ENCODE measurements at regions not wholly inside any gene's neighbourhood (a gene's known extent, or its start where the extent isn't known, plus 50 kb on each side); places are given as distances from the start of the nearest gene placed in this dataset.

DNA sequence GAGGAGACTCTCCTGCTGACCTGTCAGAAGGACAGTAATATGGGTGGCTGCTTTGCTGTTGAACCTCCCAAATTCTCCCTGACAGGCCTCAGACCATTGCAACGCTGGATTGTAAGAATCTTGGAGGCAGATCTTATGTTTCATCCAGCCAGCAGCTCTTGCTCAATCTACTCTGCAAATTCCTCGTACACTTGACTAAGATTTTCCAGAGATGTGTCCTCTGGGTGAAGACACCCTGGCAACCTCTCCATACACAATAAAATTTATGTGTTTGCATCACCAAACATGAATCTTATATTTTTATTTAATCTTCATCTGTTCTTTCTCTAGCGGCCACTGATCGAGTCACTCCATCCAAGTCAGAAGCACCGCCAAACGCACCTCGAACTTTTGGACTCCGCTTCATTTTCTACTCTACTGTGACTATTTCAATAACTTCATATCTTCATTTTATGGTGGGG is 623.1 kb downstream of the ACTR3B start:
- H3K27ac Mint-ChIP-seq (ENCODE audit: low read depth, unreplicated experiment), result no peak overlapping the region
- H3K27me3 Mint-ChIP-seq (ENCODE audit: insufficient read depth, unreplicated experiment), result no peaks in the 10 kb centered on the region
- POLR2A ChIA-PET, result no interaction called here
- CTCF ChIA-PET, result no interaction called here
- intact Hi-C loops (cut with micrococcal nuclease), result no loop called here
- H3K4me3 Mint-ChIP-seq (ENCODE audit: unreplicated experiment), result no peak overlapping the region
- peaks cover 5% of the 10 kb centered on the region for H3K4me1 Mint-ChIP-seq (ENCODE audit: insufficient read depth, unreplicated experiment)
- H3K9me3 Mint-ChIP-seq (ENCODE audit: unreplicated experiment), result peaks cover 20% of the 10 kb centered on the region
- TF ChIP-seq, protein P1, sequence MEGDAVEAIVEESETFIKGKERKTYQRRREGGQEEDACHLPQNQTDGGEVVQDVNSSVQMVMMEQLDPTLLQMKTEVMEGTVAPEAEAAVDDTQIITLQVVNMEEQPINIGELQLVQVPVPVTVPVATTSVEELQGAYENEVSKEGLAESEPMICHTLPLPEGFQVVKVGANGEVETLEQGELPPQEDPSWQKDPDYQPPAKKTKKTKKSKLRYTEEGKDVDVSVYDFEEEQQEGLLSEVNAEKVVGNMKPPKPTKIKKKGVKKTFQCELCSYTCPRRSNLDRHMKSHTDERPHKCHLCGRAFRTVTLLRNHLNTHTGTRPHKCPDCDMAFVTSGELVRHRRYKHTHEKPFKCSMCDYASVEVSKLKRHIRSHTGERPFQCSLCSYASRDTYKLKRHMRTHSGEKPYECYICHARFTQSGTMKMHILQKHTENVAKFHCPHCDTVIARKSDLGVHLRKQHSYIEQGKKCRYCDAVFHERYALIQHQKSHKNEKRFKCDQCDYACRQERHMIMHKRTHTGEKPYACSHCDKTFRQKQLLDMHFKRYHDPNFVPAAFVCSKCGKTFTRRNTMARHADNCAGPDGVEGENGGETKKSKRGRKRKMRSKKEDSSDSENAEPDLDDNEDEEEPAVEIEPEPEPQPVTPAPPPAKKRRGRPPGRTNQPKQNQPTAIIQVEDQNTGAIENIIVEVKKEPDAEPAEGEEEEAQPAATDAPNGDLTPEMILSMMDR (IDR thresholded peaks at IDR 0.05; ENCODE audit: unreplicated experiment), result no peak
- no peak for DNase-seq (ENCODE audit: unreplicated experiment)
- BruUV-seq (replicated peaks), result no TSS peak
- H3K36me3 Mint-ChIP-seq (ENCODE audit: insufficient read depth, unreplicated experiment), result no peaks in the 10 kb centered on the region

DNA sequence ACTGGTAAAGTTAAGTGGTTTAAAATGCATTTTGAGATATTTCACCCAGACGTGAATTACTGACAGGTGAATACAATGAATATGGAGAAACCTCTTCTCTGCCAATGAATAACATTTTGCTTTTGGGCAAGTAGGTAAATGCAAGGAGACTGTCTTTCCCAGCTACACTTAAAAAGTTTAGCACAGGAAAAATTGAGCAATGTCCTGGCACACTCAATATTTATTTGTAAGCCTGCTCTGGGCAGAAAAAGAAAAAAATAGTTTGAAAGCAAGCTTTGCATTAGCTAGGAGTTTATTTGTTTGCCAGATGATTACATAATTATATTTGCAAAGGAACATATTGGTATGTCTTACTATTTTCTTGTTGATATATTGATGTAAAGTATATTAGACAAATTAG is 624.2 kb downstream of the ACTR3B start:
- H3K4me3 Mint-ChIP-seq (ENCODE audit: unreplicated experiment), result no peak overlapping the region
- no peaks in the 10 kb centered on the region for H3K36me3 Mint-ChIP-seq (ENCODE audit: insufficient read depth, unreplicated experiment)
- TF ChIP-seq, protein P1 (IDR thresholded peaks at IDR 0.05; ENCODE audit: unreplicated experiment), result no peak
- peaks cover 27% of the 10 kb centered on the region for H3K9me3 Mint-ChIP-seq (ENCODE audit: unreplicated experiment)
- BruUV-seq (replicated peaks), result no TSS peak
- H3K27ac Mint-ChIP-seq (ENCODE audit: low read depth, unreplicated experiment), result no peak overlapping the region
- CTCF ChIA-PET, result no interaction called here
- intact Hi-C loops (cut with micrococcal nuclease), result no loop called here
- no peak for DNase-seq (ENCODE audit: unreplicated experiment)
- peaks cover 5% of the 10 kb centered on the region for H3K4me1 Mint-ChIP-seq (ENCODE audit: insufficient read depth, unreplicated experiment)
- H3K27me3 Mint-ChIP-seq (ENCODE audit: insufficient read depth, unreplicated experiment), result no peaks in the 10 kb centered on the region
- POLR2A ChIA-PET, result no interaction called here

DNA sequence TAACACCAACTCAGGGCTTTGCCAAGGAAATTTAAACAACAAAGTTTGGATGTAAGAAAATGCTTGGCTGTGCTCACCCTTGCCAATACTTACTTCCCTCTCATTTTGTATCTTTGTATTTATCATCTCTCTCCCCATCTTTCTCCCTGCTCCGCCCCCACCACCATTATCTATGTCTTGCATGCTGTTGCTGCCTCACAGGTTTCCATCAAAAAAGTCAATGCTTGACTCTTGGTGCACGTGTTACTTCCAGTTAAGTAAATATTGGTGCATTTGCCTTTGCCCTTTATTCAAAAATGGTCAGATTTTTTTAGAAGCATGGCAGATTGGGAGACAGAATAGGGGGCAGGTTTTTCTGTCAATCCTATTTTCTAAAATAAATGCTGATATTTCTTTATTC is 626.0 kb downstream of the ACTR3B start:
- POLR2A ChIA-PET, result no interaction called here
- intact Hi-C loops (cut with micrococcal nuclease), result no loop called here
- no peaks in the 10 kb centered on the region for H3K36me3 Mint-ChIP-seq (ENCODE audit: insufficient read depth, unreplicated experiment)
- CTCF ChIA-PET, result interaction anchor here (0.8 kb wide), 1 partner anchor 294 kb away, joined by 3 read pairs; no protein-coding TSS in a partner anchor
- DNase-seq (ENCODE audit: unreplicated experiment), result no peak
- BruUV-seq (replicated peaks), result no TSS peak
- H3K4me3 Mint-ChIP-seq (ENCODE audit: unreplicated experiment), result no peak overlapping the region
- peaks cover 5% of the 10 kb centered on the region for H3K4me1 Mint-ChIP-seq (ENCODE audit: insufficient read depth, unreplicated experiment)
- H3K27me3 Mint-ChIP-seq (ENCODE audit: insufficient read depth, unreplicated experiment), result no peaks in the 10 kb centered on the region
- no peak overlapping the region for H3K27ac Mint-ChIP-seq (ENCODE audit: low read depth, unreplicated experiment)
- TF ChIP-seq, protein P1 (IDR thresholded peaks at IDR 0.05; ENCODE audit: unreplicated experiment), result no peak
- H3K9me3 Mint-ChIP-seq (ENCODE audit: unreplicated experiment), result peaks cover 33% of the 10 kb centered on the region

DNA sequence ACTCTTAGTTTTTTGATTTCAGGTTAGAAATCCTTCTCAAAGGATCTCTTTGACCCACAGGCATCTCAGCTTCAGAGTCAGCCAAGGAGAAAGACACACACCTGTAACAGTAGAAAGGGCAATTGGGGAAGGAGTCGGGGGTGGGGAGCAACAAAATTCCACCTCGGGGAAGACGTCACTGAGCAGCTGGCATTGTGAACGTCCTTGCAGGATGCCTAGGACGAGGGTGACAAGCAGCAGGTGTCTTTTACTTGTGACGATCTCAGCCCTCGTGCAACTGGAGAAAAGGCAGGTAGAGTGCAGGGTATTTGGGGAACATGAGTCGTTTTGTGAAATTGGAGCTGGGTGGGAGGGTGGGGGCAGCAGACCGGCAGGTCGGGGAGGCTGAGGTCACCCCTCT is 627.0 kb downstream of the ACTR3B start:
- peaks cover 3% of the 10 kb centered on the region for H3K4me1 Mint-ChIP-seq (ENCODE audit: insufficient read depth, unreplicated experiment)
- BruUV-seq (replicated peaks), result no TSS peak
- no peaks in the 10 kb centered on the region for H3K27me3 Mint-ChIP-seq (ENCODE audit: insufficient read depth, unreplicated experiment)
- POLR2A ChIA-PET, result no interaction called here
- no peaks in the 10 kb centered on the region for H3K36me3 Mint-ChIP-seq (ENCODE audit: insufficient read depth, unreplicated experiment)
- H3K4me3 Mint-ChIP-seq (ENCODE audit: unreplicated experiment), result no peak overlapping the region
- no peak for DNase-seq (ENCODE audit: unreplicated experiment)
- peaks cover 36% of the 10 kb centered on the region for H3K9me3 Mint-ChIP-seq (ENCODE audit: unreplicated experiment)
- TF ChIP-seq, protein P1 (IDR thresholded peaks at IDR 0.05; ENCODE audit: unreplicated experiment), result no peak
- H3K27ac Mint-ChIP-seq (ENCODE audit: low read depth, unreplicated experiment), result no peak overlapping the region
- intact Hi-C loops (cut with micrococcal nuclease), result no loop called here
- CTCF ChIA-PET, result no interaction called here
